Stimulated activated CD8-positive, alpha-beta memory T cell treated with anti-CD3 and anti-CD28 coated beads, Interleukin-2, amount 100 ng/mL, for 1 hour (primary cell): ENCODE measurements at regions not wholly inside any gene's neighbourhood (a gene's known extent, or its start where the extent isn't known, plus 50 kb on each side); places are given as distances from the start of the nearest gene placed in this dataset.

ENCODE experiments used
- DNase-seq, 2 donors: peaks; one replicate each; pipeline ENCODE4 v3.0.0-alpha.2; 2020; ENCODE audit warnings: low read depth in 2 of 2

DNA sequence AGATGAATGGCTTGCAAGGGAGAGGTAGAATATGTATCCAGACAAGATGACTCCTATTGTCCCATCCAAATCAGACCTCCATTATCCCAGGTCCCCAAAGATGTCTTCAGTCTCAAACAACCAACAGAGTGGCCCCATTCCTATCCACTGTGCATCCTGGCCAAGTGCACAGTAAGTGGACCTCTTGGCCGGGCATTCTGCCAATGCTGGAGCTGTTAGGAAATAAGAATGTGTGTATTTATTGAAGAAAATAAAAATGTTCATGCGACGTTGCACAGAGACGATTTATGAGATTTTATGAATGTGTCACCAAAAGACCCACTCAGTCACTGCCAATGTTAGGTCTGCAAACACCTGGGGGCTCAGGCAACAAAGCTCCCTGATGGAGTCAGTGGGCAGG is 196.0 kb downstream of the MAFB start:
- DNase-seq, result no peak

DNA sequence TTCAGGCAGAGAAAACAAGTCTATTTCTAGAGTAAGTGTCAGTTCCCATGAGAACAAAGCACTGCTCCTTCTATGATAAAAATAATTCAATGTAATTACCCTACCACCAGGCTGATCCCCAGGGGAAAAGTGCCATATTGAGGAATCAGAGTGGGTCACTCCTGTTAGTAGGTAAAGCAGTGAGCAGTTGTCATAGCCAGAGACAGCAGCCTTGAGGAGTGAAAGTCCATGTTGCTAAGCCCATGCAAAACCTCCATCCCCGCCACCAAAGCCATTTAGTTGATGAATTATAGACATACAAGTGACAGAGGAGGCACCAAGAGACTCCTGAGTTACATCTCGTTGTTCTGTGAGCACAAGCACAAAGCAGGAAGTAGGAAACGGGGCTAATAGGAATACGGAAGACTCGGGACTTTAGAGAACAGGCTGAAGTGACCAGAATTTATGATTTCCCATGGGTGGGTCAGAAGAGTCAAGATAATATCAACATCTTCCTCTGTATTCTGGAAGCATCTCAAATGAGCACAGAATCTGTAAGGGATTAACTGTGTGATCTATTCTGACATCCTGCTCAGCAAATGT is 197.9 kb downstream of the MAFB start:
- no peak for DNase-seq

DNA sequence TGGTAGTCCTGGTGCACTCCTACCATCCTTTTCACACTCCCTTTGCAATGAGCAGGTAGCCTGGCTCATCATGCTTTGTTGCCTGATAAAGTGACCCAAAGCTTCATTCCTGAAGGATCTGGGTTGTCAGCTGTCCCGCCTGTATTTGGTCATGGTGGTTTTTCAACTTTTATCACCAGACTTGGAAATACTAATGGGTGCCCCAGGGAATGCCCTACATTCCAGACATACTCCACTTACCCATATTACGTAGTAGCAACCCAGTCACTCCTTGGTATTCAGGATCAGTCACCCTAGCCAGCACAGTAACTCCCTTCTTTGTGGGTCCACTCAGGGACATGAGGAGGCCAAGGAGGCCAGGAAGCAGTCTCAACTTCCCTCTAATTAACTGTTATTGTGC is 199.2 kb downstream of the MAFB start:
- no peak for DNase-seq

DNA sequence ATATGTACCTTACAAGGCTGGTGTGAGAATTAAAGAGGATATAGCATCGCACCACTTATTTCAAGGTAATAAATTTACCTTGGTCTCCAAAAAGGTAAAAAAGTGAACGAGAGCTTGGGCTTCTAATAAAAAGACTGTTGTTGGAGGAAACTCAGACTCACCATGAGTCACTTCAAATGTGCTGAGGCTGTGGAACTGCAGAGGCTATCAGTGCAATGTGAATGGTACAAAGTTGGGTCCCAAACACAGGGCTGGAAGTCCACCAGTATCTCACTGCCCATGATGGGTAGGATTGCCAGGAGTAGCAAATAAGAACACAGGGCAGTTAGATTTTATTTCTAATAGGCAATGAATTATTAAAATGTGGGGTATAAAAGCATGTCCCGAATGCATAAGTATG is 200.6 kb downstream of the MAFB start:
- DNase-seq, result no peak

DNA sequence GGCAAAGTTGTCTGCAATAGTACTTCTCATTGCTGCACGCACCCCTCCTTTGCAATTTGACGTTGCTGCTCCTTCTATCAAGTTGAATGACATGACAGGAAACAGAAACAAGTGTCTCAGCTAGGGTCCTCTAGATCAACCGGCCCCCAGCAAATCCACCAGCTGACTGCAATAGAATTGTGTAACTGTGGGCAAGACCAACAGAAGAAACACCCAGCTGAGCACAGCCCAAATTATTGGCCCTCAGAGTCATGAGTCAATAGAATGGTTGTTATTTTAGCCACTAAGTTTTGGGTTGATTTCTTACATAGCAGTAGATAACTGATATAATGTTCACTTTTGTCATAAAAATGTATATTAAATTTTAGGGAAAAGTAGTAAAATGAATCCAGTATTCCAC is 202.7 kb downstream of the MAFB start:
- DNase-seq, result no peak

DNA sequence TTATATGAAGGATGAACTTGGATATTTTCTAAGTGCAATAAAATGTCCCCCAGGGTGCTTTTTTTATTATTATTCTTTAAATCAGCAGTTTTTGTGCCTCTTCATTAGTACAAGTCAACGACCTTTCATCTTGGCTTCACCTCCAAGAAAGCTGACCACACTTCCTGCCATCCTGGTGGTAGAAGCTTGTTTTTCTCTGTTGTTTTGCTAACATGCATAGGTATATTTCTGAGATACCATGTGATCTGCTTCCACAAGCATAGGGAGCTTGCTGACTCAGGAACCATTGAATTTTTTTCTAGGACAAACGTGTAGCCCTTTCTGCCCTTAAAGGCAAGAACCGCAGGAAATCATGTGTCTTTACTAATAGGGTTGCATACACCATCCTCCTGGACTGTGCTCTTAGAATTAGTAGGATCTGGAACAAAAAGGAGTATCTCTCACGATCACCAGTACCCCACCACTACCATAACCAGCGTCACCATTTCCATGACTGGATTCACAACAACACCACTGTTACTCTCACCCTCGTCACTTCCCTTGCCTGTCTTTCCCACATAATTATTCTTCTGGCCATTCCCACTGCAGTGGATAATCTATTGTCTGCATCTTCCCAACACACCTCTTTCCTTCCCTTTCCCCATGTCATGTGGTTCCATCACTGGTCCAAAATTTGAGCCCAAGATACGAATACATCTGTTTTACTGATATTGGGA is 207.1 kb downstream of the MAFB start:
- DNase-seq, result no peak

DNA sequence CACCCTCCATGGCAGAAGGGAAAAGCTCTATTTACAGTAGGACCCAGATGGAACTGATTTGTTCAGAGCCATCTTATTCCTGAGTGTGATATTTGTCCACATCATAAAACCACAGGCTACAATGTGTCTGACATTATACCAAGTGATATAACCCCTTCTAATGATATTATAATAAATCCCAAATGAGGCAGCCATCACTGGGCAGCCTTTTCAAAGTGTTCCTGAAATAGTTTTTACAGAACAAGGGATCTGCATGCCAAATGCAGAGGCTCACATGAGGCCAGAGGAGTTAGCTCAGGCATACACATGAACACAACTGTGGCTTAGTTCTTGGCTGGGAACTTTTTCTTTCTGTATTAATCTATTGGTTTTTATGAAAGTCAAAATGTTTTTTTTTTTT is 207.7 kb downstream of the MAFB start:
- DNase-seq, result no peak

DNA sequence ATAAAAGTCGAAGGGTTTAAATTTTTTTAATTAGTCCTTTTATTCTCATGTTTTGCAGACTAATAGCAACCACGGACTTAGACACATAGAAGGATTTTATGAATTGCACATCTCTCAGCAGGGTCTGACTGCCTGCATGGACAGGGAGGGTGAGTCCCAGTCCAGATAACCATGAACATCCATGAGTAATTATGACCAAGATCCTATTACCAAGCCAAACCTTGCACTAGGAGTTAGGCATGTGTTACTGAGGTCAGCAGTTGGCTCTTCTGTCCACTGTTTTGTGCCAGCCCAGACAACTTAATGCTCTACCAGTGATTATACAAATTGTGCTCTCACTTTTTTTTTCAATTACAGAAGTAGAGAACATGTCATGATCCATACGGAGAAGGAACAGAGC is 211.2 kb downstream of the MAFB start:
- no peak for DNase-seq

DNA sequence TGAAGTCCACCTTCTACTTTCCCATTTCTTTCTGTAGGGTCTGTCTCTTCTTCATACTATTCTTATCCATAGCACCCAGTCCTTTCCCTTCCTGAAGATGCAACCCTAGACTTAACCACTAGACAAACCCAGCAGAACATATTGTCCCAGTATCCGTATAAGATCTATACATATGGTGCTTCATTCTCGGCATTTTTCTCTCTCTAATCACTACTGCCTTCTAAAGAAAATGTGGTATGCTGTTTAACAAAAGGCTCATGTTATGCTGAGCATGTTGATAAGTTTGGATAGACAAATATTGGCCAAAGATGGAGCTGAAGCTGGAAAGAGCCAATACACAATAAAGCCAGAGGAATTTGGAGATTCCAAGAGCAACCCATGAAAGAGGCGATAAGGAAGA is 212.6 kb downstream of the MAFB start:
- DNase-seq, result no peak

DNA sequence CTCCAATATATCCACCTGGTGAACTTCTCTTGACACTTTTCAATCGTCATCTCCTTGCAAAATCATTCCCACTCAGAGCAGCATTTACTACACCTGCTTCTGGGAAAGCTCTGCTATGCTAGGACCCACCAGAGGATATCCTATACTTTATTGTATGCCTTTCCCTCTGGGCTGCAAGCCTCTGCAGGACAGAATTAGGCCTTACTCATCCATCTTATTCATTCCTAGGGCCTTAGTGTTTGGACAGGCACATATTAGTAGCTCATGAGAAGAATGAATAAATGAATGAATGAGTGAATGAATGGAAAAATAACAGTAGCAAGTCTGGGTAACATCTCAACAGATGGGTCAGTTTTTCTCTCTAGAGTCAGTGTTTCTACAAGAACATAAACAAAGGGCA is 216.1 kb downstream of the MAFB start:
- DNase-seq, result no peak

DNA sequence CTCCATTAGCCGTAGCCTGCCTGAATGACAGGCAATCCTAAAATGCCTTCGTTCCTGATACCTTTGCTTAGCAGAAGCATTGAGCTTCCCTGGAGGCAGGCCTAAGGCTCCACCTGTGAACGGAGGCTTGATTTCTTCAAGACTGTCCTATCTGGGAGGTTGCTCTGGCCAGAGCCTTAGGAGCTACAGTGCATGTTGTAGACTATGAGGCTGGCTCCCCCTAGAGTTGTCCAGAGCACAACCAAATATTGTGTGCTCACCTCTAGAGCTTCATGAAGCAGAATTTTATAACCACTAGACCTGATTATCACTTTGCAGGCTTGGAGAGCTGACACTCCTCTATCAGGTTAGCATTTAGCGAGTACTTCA is 217.8 kb downstream of the MAFB start:
- DNase-seq, result no peak

DNA sequence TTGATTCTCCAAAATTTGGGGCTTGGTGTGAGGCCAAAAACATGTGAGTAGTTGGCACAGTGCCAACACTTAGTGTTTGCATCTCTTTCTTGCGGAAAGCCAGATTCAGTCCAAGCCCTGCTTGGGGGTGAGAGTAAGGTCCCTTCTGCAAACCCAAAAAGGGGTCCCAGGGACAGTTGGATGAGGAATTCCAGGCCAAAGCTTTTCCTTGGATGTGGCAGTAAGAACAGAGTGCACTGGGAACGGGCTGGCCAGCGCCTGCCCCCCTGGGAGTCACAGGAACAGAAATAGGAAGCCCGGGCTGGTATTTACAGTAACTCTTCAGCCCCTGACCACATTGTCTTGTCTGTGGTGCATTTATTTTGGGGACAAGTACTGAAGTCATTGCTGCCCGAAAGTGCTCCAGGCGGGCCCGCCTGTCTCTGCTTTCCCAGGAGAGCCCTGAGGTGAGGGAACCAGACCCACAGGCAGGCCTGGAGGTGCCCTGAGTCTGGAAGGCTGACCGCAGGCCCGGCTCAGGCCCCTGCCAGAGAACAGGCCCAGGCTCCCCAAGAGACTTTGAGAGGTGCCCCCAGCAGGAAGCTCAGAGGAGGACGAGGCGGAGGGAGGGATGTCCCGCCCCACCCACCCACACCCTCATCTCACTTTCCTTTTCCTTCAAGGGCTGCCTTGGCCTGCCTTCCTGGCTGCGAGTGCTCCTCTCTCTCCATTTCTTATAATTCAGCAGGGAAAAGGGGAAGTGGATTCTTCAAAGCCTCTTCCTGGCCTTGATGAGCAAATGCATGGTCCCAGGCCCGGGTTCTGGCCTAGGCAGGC is 218.4 kb downstream of the MAFB start:
- no peak for DNase-seq

DNA sequence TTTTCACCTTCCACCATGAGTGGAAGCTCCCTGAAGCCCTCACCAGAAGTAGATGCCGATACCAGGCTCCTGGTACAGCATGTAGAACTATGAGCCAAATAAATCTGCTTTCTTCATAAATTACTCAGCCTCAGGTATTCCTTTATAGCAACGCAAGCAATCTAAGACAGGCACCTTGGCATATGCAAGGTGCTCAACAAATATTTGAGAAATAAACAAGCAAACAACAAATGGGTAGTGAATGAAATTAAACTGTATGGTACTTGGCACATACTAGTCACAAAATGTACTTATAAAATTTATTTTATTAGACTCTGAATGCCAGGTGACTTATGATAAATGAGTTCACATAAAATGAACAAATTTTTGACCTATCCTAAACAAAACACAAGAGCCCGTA is 220.3 kb downstream of the MAFB start:
- no peak for DNase-seq

DNA sequence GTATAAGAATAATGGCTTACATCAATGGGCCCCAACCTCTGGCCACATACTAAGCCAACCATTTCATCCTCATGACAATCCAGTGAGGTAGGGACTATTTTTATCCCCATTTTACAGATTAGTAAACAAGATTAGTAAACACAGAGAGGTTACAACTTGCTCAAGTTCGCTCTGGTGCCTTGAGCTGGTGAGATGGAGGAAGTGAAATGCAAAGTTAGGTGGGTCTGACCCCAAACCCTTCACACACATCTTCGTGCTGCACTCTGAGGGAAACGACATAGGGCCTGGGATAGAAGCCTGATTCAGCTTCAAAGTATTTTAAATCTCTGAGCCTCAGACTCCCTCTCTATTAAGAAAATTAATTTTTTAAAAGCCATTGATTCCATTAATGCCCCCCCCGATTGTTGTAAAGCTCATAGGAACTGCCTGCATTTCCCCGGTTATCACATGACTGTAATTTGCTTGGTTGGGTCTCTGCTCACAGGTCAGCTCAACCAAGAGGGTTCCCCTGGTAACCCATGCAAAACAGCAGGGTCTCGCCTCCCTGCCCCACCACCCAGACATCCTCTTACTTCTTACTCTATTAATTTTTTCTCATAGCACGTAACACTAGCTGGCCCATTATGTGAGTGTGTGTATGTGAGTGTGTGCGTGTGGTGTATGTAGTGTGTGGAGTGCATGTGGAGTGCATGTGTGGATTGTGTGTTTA is 221.2 kb downstream of the MAFB start:
- no peak for DNase-seq

DNA sequence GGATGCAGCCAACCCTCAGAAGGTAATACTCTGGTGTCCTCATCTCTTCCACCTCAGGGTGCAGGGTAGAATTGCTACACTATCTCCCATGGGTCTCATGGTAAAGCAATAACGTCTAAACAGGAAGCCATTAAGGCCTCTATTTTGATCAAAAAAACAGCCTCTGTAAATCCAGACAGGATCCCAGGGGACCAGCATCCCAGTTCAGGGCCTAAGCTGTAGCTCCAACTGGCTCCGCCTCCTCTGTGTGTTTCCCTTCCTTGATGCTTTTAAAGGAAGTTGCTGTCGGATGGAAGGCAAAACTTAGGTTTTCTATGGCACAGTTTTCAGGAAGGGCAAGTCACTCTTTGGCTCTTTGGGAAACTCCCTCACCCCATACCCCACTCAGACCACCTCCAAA is 222.0 kb downstream of the MAFB start:
- no peak for DNase-seq

DNA sequence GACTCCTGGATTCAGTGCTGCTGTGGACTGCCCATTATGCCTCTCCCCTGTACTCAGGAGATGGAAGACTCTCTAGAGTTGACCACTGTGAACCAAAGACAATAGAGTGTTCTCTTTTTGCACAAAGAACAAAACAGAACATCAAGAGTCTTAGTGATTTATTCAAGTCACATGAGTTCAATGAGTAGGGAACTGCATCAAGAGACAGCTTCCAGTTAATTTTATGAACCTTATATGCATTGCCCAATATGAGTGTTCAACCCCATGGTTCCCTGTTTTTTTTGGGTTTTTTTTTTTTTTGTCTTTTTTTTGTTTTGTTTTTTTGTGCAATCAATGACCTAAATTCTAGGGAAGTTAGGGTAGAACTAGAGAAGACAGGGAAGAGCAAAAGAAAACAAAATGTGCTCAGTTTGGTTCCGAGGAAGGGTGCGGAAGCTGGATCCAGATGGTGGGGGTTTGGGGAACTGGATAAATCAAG is 224.3 kb downstream of the MAFB start:
- DNase-seq, result no peak

DNA sequence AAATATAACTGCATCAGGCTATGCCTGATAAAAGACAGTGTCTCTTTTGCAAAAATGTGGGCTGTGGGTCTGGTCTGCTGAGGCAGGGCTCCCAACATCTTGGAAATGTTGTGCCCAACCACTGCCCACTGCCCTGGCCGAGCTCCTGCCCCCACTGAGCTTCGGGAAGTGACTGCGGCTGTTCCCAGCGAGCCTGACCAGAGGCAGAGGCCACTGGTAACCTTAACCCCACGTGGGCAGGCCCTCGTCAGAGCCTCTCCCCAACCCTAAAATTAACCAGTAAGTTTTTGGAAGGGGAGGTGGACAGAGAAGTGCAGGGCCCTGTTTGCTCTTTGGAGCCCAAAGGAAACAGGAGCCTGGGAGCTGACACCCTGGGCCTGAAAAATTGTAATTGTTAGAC is 225.9 kb downstream of the MAFB start:
- DNase-seq, result no peak

DNA sequence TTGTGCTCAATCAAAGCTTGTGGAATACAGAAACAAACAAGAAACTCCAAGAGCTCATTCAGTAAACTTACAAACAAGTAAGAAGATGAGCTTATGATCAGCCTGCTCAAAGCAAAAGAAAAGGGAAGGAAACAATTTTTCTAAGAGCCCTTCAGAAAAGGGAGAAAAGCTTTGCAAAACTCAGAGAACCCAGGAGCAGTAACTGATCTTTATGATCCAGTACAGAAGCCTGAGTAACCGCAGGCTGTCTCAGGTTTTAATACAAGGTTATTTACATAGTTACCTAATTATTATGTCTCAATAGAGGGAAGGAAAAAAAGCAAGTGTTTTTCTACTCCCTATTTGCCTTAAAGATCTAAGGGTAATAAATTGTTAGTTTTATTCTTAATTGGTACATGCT is 226.5 kb downstream of the MAFB start:
- DNase-seq, result no peak

DNA sequence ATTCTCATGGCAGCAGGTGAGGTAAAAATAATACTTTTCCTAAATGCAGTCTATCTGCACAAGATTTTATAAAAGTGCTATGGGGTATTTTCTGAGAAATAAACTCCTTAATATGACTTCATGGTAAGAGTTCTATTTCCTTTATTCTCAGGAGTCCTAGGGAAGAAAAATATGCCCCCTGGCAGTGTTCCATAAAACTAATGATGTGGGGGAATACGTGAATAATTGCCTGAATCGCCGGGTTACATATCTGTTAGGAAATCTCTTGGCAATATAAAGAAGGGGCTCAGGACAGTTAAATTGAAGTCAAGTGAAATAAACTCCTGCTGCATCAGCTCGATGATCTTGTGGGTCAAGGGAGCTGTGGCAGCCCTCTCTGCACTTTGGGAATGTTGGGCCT is 229.7 kb downstream of the MAFB start:
- DNase-seq, result no peak

DNA sequence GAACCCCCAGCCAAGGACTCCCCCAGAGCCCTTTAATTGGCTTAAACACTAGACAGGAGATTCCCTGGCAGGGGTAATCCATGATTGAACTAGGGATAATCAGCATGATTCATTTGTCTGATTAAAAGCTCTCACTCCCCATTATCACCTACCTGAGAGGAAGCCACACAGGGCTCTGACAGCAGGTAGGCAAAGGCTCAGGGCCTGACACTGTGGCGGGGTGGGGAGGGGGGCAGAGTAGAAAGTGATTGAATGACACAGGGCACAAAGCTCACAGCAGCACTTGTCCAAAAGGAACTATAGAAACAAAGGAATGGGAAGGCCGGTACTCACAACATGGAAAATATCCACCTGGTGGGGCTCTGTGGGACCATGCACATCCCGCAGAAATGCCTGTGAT is 231.6 kb downstream of the MAFB start:
- DNase-seq, result no peak

DNA sequence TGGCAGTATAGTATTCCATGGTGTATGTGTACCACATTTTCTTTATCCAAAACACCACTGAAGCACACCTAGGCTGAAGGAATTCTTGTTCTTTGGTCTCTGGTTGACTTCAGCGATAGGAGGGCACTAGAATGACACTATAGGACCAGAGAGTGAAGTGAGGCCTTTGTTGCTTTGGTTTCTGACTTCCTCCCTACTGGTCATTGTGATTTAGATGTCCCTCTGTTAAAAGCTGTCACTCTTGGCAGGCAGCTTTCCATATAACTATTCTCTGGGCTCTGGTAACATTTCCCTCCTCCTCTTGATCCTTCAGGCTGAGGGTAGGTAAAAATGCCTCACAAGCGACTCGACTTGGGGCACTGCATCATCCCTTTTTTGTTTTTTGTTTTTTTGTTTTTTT is 236.3 kb downstream of the MAFB start:
- no peak for DNase-seq

DNA sequence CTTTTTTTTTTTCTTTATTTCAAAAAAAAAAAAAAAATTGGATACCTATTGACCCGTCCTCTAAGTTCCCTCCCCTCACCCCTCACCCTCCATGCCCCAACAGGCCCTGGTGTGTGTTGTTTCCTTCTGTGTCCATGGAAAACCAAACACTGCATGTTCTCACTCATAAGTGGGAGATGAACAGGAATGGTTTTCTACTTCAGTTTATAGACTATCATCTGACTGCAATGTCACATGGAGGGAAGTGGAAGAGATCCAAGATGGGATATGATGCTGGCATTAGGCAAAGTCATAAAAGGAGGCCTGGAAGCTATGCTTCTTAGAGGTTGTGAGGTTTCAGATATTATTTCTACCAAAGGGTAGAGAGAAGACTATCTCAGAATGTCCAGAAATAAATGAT is 237.5 kb downstream of the MAFB start:
- no peak for DNase-seq
